Tibial nerve (tissue), 3 donors: ENCODE measurements at regions not wholly inside any gene's neighbourhood (a gene's known extent, or its start where the extent isn't known, plus 50 kb on each side); places are given as distances from the start of the nearest gene placed in this dataset.

ENCODE experiments used
- CTCF ChIP-seq, 5 experiments: fragments of 200-600 bp in 3 of 5; fragments of 450-650 bp in 2 of 5; sonication (generic) in 3 of 5; IDR thresholded peaks; one replicate each; pipeline ENCODE4 v1.5.1; 2016 to 2019; ENCODE audit warnings: antibody characterized with exemption in 5 of 5, mild to moderate bottlenecking in 3 of 5, moderate library complexity in 2 of 5
- POLR2A ChIP-seq, 2 donors: fragments of 450-650 bp; IDR thresholded peaks; one replicate each; pipeline ENCODE4 v1.6.1; 2017; ENCODE audit warnings: antibody characterized with exemption in 2 of 2, mild to moderate bottlenecking in 2 of 2, moderate library complexity in 2 of 2

- TF ChIP-seq CTCF (IDR thresholded peaks at IDR 0.05), result no peak
- no peak for TF ChIP-seq POLR2A (IDR thresholded peaks at IDR 0.05)
Observed at GRCh38 chr4:81854406-81854805, 382.7 kb upstream of the RASGEF1B start.
